ENCODE measurements at regions not wholly inside any gene's neighbourhood (a gene's known extent, or its start where the extent isn't known, plus 50 kb on each side); places are given as distances from the start of the nearest gene placed in this dataset.

GRCh38 chr5:145324101-145324500, 511.0 kb downstream of the PRELID2 start:
- no peak for TF ChIP-seq EP300 (IDR thresholded peaks at IDR 0.05)
- TF ChIP-seq POLR2A (IDR thresholded peaks at IDR 0.05), result no peak
- TF ChIP-seq, protein P1, sequence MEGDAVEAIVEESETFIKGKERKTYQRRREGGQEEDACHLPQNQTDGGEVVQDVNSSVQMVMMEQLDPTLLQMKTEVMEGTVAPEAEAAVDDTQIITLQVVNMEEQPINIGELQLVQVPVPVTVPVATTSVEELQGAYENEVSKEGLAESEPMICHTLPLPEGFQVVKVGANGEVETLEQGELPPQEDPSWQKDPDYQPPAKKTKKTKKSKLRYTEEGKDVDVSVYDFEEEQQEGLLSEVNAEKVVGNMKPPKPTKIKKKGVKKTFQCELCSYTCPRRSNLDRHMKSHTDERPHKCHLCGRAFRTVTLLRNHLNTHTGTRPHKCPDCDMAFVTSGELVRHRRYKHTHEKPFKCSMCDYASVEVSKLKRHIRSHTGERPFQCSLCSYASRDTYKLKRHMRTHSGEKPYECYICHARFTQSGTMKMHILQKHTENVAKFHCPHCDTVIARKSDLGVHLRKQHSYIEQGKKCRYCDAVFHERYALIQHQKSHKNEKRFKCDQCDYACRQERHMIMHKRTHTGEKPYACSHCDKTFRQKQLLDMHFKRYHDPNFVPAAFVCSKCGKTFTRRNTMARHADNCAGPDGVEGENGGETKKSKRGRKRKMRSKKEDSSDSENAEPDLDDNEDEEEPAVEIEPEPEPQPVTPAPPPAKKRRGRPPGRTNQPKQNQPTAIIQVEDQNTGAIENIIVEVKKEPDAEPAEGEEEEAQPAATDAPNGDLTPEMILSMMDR (IDR thresholded peaks at IDR 0.05), result no peak
- TF ChIP-seq POLR2AphosphoS5 (IDR thresholded peaks at IDR 0.05), result no peak
- DNase-seq, result no peak
- H3K4me1 ChIP-seq, result peaks cover 0 to 4% (median 0%) of the 10 kb centered on the region in 4 donors
- no peaks in the 10 kb centered on the region for H3K27me3 ChIP-seq
- 79 to 89% (median 82%) methylated on average over 1 of the region's 1 CpG for WGBS, 5 donors
- peaks cover 0 to 9% (median 7%) of the 10 kb centered on the region in 4 donors for H3K9me3 ChIP-seq
- H3K36me3 ChIP-seq, result no peaks in the 10 kb centered on the region
- H3K4me3 ChIP-seq, result no peak overlapping the region
- intact Hi-C loops (cut with DNase I; ENCODE audit: low total_unique reads), result no loop called here
- no peak overlapping the region for H3K27ac ChIP-seq

DNA sequence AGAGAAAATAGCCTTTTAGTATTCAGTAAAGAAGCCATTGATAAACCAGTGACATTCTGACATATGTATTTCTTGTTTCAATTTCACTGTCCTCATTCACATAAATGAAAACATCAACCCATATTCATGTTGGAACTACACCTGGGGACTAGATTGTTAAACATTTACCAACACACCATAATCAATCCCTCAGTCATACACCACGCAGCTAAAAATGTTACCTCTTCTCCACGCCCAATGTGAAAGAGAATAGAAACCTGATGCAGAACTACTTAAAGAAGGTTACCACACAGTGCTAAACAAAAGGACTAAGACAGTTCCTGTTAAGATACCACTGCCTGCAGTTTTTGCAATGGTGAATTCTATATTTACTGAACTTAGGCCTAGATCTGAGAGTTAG, 518.9 kb downstream of the PRELID2 start:
- intact Hi-C loops (cut with DNase I; ENCODE audit: low total_unique reads), result no loop called here
- no peak overlapping the region for H3K4me3 ChIP-seq
- H3K4me1 ChIP-seq, result no peaks in the 10 kb centered on the region
- DNase-seq, result no peak
- H3K27ac ChIP-seq, result no peak overlapping the region
- WGBS, 5 donors, result 84 to 87% (median 85%) methylated on average over 2 of the region's 2 CpGs
- no peaks in the 10 kb centered on the region for H3K27me3 ChIP-seq
- H3K9me3 ChIP-seq, result peaks cover 0 to 8% (median 0%) of the 10 kb centered on the region in 4 donors
- no peak for TF ChIP-seq EP300 (IDR thresholded peaks at IDR 0.05)
- no peak for TF ChIP-seq POLR2A (IDR thresholded peaks at IDR 0.05)
- TF ChIP-seq, protein P1 (IDR thresholded peaks at IDR 0.05), result no peak
- no peak for TF ChIP-seq POLR2AphosphoS5 (IDR thresholded peaks at IDR 0.05)
- no peaks in the 10 kb centered on the region for H3K36me3 ChIP-seq

GRCh38 chr5:145307866-145308382, 527.2 kb downstream of the PRELID2 start:
- H3K4me3 ChIP-seq, result no peak overlapping the region
- intact Hi-C loops (cut with DNase I; ENCODE audit: low total_unique reads), result no loop called here
- 69 to 80% (median 77%) methylated on average over 6 of the region's 6 CpGs for WGBS, 5 donors
- no peaks in the 10 kb centered on the region for H3K4me1 ChIP-seq
- no peaks in the 10 kb centered on the region for H3K27me3 ChIP-seq
- H3K9me3 ChIP-seq, result no peaks in the 10 kb centered on the region
- no peaks in the 10 kb centered on the region for H3K36me3 ChIP-seq
- no peak overlapping the region for H3K27ac ChIP-seq
- DNase-seq, result no peak
- TF ChIP-seq POLR2AphosphoS5 (IDR thresholded peaks at IDR 0.05), result no peak
- TF ChIP-seq POLR2A (IDR thresholded peaks at IDR 0.05), result no peak
- TF ChIP-seq, protein P1 (IDR thresholded peaks at IDR 0.05), result no peak
- TF ChIP-seq EP300 (IDR thresholded peaks at IDR 0.05), result no peak

DNA sequence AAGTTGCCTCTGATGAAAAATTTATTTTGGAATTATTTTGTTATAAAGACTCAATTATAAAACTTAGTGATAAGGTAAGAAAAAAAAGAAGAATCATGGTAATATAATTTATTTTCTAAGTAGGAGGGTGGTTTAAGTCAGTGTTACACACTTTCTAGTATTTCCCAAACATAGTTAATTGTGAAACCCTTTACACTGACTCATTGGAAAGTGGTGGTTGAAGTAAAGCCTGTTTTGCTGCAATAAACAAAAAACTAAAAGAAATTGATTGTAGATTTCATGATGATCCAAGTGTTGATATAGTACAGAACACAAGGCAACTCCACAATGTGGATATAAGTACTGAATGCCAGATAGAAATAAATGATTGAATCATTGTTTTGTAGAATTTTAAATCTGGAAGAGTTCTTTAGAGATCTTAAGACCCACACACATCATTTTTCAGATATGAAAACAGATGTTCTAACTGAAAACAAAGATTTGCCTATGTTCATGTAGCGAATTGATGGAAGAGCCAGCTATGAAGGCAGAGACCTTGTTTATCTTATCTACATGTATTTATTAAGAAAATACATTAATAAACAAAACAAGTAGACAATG, 539.8 kb downstream of the PRELID2 start:
- Histone ChIP-seq H3K36me3 (no peaks in the 10 kb centered on the region), H3K27ac (no peak overlapping the region), H3K4me1 (no peaks in the 10 kb centered on the region), H3K4me3 (no peak overlapping the region), H3K9me3 (no peaks in the 10 kb centered on the region), H3K27me3 (no peaks in the 10 kb centered on the region)
- TF ChIP-seq, protein P1 (IDR thresholded peaks at IDR 0.05), result no peak
- TF ChIP-seq POLR2AphosphoS5 (IDR thresholded peaks at IDR 0.05), result no peak
- no peak for TF ChIP-seq POLR2A (IDR thresholded peaks at IDR 0.05)
- TF ChIP-seq EP300 (IDR thresholded peaks at IDR 0.05), result no peak
- intact Hi-C loops (cut with DNase I; ENCODE audit: low total_unique reads), result no loop called here
- WGBS, 5 donors, result 56 to 82% (median 74%) methylated on average over 1 of the region's 1 CpG
- DNase-seq, result no peak

Measured in stomach (tissue), 8 donors.